Vagina (tissue), 2 donors: ENCODE measurements at regions not wholly inside any gene's neighbourhood (a gene's known extent, or its start where the extent isn't known, plus 50 kb on each side); places are given as distances from the start of the nearest gene placed in this dataset.

Experiments
- DNase-seq, 2 donors: peaks; one replicate each; pipeline ENCODE4 v3.0.0-alpha.2; 2017; ENCODE audit errors: extremely low spot score in 2 of 2
- H3K27ac ChIP-seq: fragments of 200-600 bp; sonication (generic); one replicate; pipeline ENCODE4 v1.5.1; 2019
- H3K27me3 ChIP-seq: fragments of 200-600 bp; sonication (generic); one replicate; pipeline ENCODE4 v1.5.1; 2019
- H3K36me3 ChIP-seq, 2 donors: fragments of 200-600 bp; sonication (generic); one replicate each; pipeline ENCODE4 v1.5.1; 2017 to 2019
- H3K4me1 ChIP-seq: fragments of 200-600 bp; sonication (generic); one replicate; pipeline ENCODE4 v1.5.1; 2019
- H3K4me3 ChIP-seq, 2 donors: fragments of 200-600 bp; sonication (generic); 1 replicate in 1 of 2; 2 replicates in 1 of 2; pipeline ENCODE4 v1.5.1; 2016 to 2019
- H3K9me3 ChIP-seq: fragments of 200-600 bp; sonication (generic); one replicate; pipeline ENCODE4 v1.5.1; 2019
- POLR2A ChIP-seq, 2 donors: fragments of 450-650 bp; IDR thresholded peaks; one replicate each; pipeline ENCODE4 v1.6.1; 2017; ENCODE audit warnings: antibody characterized with exemption in 2 of 2, mild to moderate bottlenecking in 2 of 2, moderate library complexity in 2 of 2
- POLR2AphosphoS5 ChIP-seq, 2 donors: sonication (generic); formaldehyde crosslinking; IDR thresholded peaks; one replicate each; pipeline ENCODE4 v1.9.0; 2017; ENCODE audit warnings: antibody characterized with exemption in 2 of 2, mild to moderate bottlenecking in 2 of 2, low read depth in 1 of 2; ENCODE audit not compliant: insufficient read depth in 1 of 2
- intact Hi-C: fragments of 100-400 bp; cut with DNase I; formaldehyde crosslinking; loops from one replicate; pipeline ENCODE4 v1.15.1; 2023
- TF ChIP-seq, protein P1 (sequence below), 3 experiments: fragments of 450-650 bp in 2 of 3; fragments of 200-600 bp in 1 of 3; sonication (generic) in 1 of 3; IDR thresholded peaks; one replicate each; pipeline ENCODE4 v1.5.1; 2017 to 2019; ENCODE audit warnings: antibody characterized with exemption in 3 of 3, mild to moderate bottlenecking in 2 of 3, moderate library complexity in 2 of 3

DNA sequence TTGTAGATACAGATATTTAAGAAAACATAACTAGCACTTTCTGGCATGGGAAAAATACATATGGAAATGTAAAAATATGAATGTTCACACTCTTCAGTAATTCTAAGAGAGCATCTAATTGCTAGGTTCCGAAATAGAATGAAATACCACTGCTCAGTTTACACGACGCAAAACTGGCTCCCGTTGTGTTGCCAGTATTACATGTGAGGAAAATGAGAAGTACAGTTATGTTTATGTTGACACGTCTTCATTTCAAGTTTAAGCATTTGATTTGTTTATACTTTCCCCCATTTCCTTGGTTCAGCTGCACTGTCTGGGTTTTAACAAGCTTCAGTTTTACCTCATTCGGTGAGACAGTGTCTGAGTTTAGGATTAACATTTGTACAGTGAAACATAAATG, 275.8 kb upstream of the SEMA3D start:
- Histone ChIP-seq H3K9me3 (no peaks in the 10 kb centered on the region), H3K27ac (no peak overlapping the region), H3K36me3 (no peaks in the 10 kb centered on the region), H3K4me1 (no peaks in the 10 kb centered on the region), H3K4me3 (no peak overlapping the region), H3K27me3 (no peaks in the 10 kb centered on the region)
- intact Hi-C loops: no loop called here
- DNase-seq: no peak
- TF ChIP-seq POLR2A (IDR thresholded peaks at IDR 0.05): no peak
- no peak for TF ChIP-seq POLR2AphosphoS5 (IDR thresholded peaks at IDR 0.05; ENCODE audit: insufficient read depth in 1 of 2, low read depth in 1 of 2)
- TF ChIP-seq, protein P1, sequence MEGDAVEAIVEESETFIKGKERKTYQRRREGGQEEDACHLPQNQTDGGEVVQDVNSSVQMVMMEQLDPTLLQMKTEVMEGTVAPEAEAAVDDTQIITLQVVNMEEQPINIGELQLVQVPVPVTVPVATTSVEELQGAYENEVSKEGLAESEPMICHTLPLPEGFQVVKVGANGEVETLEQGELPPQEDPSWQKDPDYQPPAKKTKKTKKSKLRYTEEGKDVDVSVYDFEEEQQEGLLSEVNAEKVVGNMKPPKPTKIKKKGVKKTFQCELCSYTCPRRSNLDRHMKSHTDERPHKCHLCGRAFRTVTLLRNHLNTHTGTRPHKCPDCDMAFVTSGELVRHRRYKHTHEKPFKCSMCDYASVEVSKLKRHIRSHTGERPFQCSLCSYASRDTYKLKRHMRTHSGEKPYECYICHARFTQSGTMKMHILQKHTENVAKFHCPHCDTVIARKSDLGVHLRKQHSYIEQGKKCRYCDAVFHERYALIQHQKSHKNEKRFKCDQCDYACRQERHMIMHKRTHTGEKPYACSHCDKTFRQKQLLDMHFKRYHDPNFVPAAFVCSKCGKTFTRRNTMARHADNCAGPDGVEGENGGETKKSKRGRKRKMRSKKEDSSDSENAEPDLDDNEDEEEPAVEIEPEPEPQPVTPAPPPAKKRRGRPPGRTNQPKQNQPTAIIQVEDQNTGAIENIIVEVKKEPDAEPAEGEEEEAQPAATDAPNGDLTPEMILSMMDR (IDR thresholded peaks at IDR 0.05): no peak

DNA sequence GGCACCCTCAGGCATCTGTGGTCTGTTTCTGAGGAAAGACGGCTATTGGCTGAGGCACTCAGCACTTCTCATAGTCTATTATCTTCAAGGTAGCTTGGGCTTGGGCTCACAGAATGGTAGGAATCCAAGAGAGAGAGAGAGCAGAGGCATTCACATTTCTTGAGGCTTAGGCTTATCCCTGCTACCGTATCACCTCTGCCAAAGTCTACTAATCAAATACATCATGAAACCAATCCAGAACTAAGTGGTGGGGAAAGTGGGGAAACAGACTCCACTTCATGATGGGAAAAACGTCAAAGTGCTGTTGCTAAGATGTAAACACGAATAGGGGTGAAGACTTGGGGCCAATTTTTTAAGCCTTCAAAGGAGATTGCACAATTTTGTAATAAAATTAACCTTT, 271.1 kb upstream of the SEMA3D start:
- intact Hi-C loops: loop anchor here (5.0 kb wide), 1 partner anchor 279 kb away; no protein-coding TSS in a partner anchor
- H3K9me3 ChIP-seq: no peaks in the 10 kb centered on the region
- no peaks in the 10 kb centered on the region for H3K27me3 ChIP-seq
- no peak for DNase-seq
- no peaks in the 10 kb centered on the region for H3K4me1 ChIP-seq
- H3K36me3 ChIP-seq: no peaks in the 10 kb centered on the region
- H3K4me3 ChIP-seq: no peak overlapping the region
- no peak overlapping the region for H3K27ac ChIP-seq
- TF ChIP-seq, protein P1 (IDR thresholded peaks at IDR 0.05): no peak
- TF ChIP-seq POLR2AphosphoS5 (IDR thresholded peaks at IDR 0.05; ENCODE audit: insufficient read depth in 1 of 2, low read depth in 1 of 2): no peak
- no peak for TF ChIP-seq POLR2A (IDR thresholded peaks at IDR 0.05)

- intact Hi-C loops: loop anchor here (5.0 kb wide), 1 partner anchor 281 kb away; no protein-coding TSS in a partner anchor
Measured at GRCh38 chr7:85456254-85456653, 269.4 kb upstream of the SEMA3D start.

DNA sequence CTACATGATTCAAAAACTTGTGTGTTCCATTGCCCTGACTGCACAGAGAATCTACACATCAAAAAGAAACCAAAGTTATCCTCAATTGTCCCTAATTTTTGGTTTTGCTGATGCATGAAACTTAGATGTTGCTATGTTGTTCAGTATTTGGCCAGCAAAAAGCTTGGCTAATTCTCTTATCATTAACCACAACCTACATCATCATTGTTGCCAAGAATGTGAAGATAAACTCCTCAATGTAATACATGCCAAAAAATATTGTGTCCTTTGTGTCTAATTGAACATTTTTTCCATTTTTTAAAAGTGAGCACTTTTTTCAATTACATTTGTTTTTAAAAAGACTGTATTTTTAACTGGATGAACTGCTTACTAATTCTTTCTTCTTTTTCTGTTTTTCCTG, 268.0 kb upstream of the SEMA3D start:
- no peaks in the 10 kb centered on the region for H3K27me3 ChIP-seq
- H3K36me3 ChIP-seq: no peaks in the 10 kb centered on the region
- intact Hi-C loops: loop anchor here (5.0 kb wide), 1 partner anchor 282 kb away; no protein-coding TSS in a partner anchor
- no peak overlapping the region for H3K4me3 ChIP-seq
- no peak overlapping the region for H3K27ac ChIP-seq
- no peaks in the 10 kb centered on the region for H3K4me1 ChIP-seq
- no peaks in the 10 kb centered on the region for H3K9me3 ChIP-seq
- TF ChIP-seq, protein P1 (IDR thresholded peaks at IDR 0.05): no peak
- no peak for TF ChIP-seq POLR2AphosphoS5 (IDR thresholded peaks at IDR 0.05; ENCODE audit: insufficient read depth in 1 of 2, low read depth in 1 of 2)
- no peak for TF ChIP-seq POLR2A (IDR thresholded peaks at IDR 0.05)
- no peak for DNase-seq

More at GRCh38 chr7:85456254-85456653, 269.4 kb upstream of the SEMA3D start:
- no peaks in the 10 kb centered on the region for H3K9me3 ChIP-seq
- H3K4me3 ChIP-seq: no peak overlapping the region
- H3K4me1 ChIP-seq: no peaks in the 10 kb centered on the region
- H3K36me3 ChIP-seq: no peaks in the 10 kb centered on the region
- no peaks in the 10 kb centered on the region for H3K27me3 ChIP-seq
- no peak for DNase-seq
- no peak for TF ChIP-seq POLR2AphosphoS5 (IDR thresholded peaks at IDR 0.05; ENCODE audit: insufficient read depth in 1 of 2, low read depth in 1 of 2)
- TF ChIP-seq, protein P1 (IDR thresholded peaks at IDR 0.05): no peak
- TF ChIP-seq POLR2A (IDR thresholded peaks at IDR 0.05): no peak
- H3K27ac ChIP-seq: no peak overlapping the region

DNA sequence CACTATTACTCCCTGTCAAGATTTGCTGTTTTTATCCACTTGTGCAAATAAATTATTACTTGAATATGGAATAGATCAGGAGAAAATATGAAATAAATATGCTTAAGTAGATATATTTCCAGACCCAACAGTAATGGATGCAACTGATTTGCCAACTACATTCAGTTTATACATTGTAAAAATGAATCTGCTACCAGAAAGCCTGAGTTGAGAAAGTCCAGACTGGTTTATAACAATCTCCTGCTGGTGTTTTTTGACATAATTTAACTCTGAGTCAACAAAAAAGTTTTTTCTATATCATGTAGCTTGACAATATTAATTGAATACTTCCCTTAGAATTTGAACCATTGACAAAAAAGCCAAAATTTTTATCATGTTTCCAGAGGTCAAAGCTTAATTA, 265.8 kb upstream of the SEMA3D start:
- intact Hi-C loops: no loop called here
- Histone ChIP-seq H3K27me3 (no peaks in the 10 kb centered on the region), H3K36me3 (no peaks in the 10 kb centered on the region), H3K27ac (no peak overlapping the region), H3K4me1 (no peaks in the 10 kb centered on the region), H3K9me3 (no peaks in the 10 kb centered on the region), H3K4me3 (no peak overlapping the region)
- DNase-seq: no peak
- TF ChIP-seq, protein P1 (IDR thresholded peaks at IDR 0.05): no peak
- TF ChIP-seq POLR2A (IDR thresholded peaks at IDR 0.05): no peak
- TF ChIP-seq POLR2AphosphoS5 (IDR thresholded peaks at IDR 0.05; ENCODE audit: insufficient read depth in 1 of 2, low read depth in 1 of 2): no peak
